Adipocyte (in vitro differentiated cells): ENCODE measurements at regions not wholly inside any gene's neighbourhood (a gene's known extent, or its start where the extent isn't known, plus 50 kb on each side); places are given as distances from the start of the nearest gene placed in this dataset.

Experiments used
- DNase-seq: peaks from one replicate; pipeline ENCODE4 v3.0.0-alpha.2; 2015; ENCODE audit warnings: low read depth
- H3K27me3 ChIP-seq: replicated peaks from 2 replicates; pipeline ENCODE4 v1.7.0; 2013; ENCODE audit warnings: mild to moderate bottlenecking, low read length, moderate library complexity; ENCODE audit not compliant: control insufficient read depth, insufficient read depth
- H3K36me3 ChIP-seq: 2 replicates; pipeline ENCODE4 v1.7.0; 2013; ENCODE audit warnings: low read length, mild to moderate bottlenecking, moderate library complexity; ENCODE audit not compliant: control insufficient read depth, insufficient read depth, severe bottlenecking
- H3K4me1 ChIP-seq: 2 replicates; pipeline ENCODE4 v1.7.0; 2013; ENCODE audit warnings: mild to moderate bottlenecking, low read length, moderate library complexity; ENCODE audit not compliant: control insufficient read depth, insufficient read depth
- H3K4me3 ChIP-seq: 2 replicates; pipeline ENCODE4 v1.7.0; 2013; ENCODE audit warnings: mild to moderate bottlenecking, low read length, moderate library complexity
- H3K9ac ChIP-seq: 2 replicates; pipeline ENCODE4 v1.7.0; 2013; ENCODE audit warnings: mild to moderate bottlenecking, low read length, moderate library complexity
- H3K9me3 ChIP-seq: 2 replicates; pipeline ENCODE4 v1.7.0; 2013; ENCODE audit warnings: mild to moderate bottlenecking, low read length, moderate library complexity; ENCODE audit not compliant: control insufficient read depth

DNA sequence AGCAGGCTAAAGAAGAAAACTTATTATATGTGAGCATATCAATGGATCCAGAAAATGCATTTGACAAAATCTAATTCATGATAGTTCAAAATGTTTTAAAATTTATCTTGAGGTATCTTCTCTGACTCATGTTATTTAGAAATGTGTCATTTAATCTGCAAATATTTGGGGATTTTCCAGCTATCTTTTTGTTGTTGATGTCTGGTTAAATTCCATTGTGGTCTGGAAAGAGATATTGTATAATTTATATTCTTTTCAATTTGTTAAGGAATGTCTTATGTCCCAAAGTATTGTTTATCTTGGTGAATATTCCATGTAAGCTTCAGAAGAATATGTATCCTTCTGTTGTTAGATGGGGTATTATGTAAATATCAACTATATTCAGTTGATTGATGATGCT, 942.5 kb downstream of the KCNMA1 start:
- peak; percentile 24 for DNase-seq
- Histone ChIP-seq H3K9me3 (peaks cover 11% of the 10 kb centered on the region), H3K9ac (no peak overlapping the region), H3K4me1 (peaks cover 9% of the 10 kb centered on the region), H3K27me3 (no peaks in the 10 kb centered on the region), H3K4me3 (no peak overlapping the region), H3K36me3 (no peaks in the 10 kb centered on the region)

DNA sequence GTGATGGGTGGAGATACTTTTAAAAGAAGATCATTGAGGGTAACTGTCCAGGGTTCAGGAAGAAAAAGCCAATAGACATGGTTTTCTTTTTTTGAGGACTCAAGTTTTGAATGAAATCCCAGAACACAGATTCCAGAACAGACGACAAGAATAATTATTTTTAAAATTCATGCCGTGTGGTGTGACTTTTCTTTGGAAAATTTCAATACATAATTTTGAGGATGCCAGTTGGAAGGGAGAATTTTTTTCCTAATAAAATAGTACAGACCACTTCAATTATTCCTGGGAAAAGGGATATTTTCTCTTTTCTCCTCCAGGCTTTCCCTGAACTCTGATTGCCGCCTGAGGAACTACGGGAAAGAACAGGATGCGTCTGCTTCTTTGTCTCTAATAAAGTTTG, 951.4 kb downstream of the KCNMA1 start:
- DNase-seq: no peak
- H3K9me3 ChIP-seq: peaks cover 6% of the 10 kb centered on the region

DNA sequence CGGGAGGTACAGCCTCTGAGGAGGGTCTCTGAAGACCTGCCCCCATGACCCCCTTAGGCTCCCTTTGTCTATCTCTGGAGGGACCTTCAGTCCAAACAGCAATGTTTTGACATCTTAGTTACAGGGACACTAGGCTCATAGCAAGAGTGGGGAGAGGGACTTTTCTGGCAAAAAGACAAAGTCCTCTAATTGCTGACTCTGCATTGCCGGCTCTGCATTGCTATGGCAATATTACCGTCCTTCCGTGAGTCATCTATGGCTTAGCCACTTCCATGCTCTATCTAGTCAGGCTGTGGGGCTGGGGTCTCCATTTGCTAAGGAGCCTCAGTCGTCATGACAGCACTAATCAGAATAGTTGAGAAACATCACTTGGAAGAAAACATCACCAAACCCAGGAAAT, 952.6 kb downstream of the KCNMA1 start:
- no peak for DNase-seq
- no peaks in the 10 kb centered on the region for H3K36me3 ChIP-seq

More for the DNA sequence above, 951.4 kb downstream of the KCNMA1 start:
- H3K27me3 ChIP-seq: peaks cover 11% of the 10 kb centered on the region
- H3K4me1 ChIP-seq: no peaks in the 10 kb centered on the region
- H3K36me3 ChIP-seq: no peaks in the 10 kb centered on the region
- no peak overlapping the region for H3K4me3 ChIP-seq
- H3K9ac ChIP-seq: no peak overlapping the region

DNA sequence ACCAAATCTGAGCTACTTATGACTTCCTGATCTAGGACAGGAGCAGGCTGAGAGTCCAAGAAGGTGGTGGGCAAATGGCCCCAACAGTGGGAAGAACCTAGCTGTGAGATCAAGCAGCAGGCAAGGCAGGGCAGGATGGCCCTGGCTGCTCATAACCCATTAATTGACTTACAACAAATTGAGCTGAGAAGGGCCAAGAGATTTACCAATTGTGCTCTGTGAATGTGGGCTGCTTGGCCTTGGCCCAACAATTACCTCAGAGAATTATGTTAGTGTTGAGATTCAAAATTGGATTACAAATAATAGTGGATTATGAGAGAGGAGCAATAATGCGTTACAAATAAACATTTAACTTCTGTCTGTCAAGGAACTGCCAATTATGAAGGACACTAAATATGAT, 956.5 kb downstream of the KCNMA1 start:
- H3K27me3 ChIP-seq: peaks cover 7% of the 10 kb centered on the region
- no peaks in the 10 kb centered on the region for H3K9me3 ChIP-seq
- H3K4me3 ChIP-seq: no peak overlapping the region
- peaks cover 10% of the 10 kb centered on the region for H3K4me1 ChIP-seq
- DNase-seq: no peak
- no peak overlapping the region for H3K9ac ChIP-seq
- H3K36me3 ChIP-seq: no peaks in the 10 kb centered on the region

More for the DNA sequence above, 952.6 kb downstream of the KCNMA1 start:
- H3K27me3 ChIP-seq: peaks cover 17% of the 10 kb centered on the region
- H3K9ac ChIP-seq: no peak overlapping the region
- no peak overlapping the region for H3K4me3 ChIP-seq
- peaks cover 4% of the 10 kb centered on the region for H3K9me3 ChIP-seq
- H3K4me1 ChIP-seq: no peaks in the 10 kb centered on the region

DNA sequence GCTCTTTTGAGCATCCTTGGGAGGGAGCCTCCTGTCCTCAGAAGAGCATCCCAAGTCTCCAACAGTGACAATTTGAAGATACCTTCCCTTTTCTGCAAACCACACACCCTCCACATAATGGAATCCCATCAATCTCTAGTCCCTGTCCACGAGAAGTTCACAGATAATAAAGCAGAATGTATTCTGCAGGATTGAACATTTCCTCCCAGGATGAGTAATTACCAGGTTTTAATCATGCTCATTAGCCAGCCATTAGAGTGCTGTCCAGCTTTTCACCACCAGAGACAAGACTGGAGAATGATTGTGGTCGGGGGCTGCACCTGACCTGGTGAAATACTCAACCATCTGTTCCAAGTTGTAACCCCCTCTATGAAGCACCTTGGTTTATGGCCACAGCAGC, 958.6 kb downstream of the KCNMA1 start:
- no peak overlapping the region for H3K4me3 ChIP-seq
- no peaks in the 10 kb centered on the region for H3K9me3 ChIP-seq
- peaks cover 7% of the 10 kb centered on the region for H3K27me3 ChIP-seq

DNA sequence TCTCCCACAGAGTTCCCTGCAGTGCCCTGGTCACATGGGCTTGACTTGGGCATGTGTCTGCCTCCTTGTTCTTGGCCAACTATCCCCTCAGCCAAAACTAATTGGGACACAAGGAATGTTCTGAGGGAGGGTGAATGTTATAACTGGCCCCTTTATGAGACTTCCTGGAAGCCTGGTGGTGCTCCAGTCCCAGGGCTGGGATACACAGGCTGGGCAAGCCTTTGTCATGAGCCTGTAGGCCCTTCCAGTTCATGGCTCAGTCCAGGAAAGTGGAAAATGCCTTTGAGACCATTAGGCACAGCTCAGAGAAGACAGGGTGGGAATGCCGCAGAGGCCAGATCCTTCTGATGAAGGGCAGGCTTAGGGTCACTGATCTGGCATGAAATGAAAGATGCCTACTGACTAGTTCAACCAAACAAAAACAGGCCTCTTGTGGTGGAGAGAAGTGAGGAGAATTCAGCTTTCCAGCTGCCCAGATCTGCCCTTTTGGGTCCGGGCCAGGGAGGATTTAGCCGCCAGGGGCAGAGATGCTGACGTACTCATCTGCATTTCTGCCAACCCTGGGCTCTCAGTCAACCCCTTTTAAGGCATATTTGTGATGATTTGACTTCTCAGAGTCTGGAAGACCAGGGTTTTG, 961.5 kb downstream of the KCNMA1 start:
- Histone ChIP-seq H3K36me3 (no peaks in the 10 kb centered on the region), H3K9me3 (no peaks in the 10 kb centered on the region), H3K9ac (peak overlapping the region; percentile 35), H3K4me3 (no peak overlapping the region), H3K27me3 (peaks cover 7% of the 10 kb centered on the region), H3K4me1 (peaks cover 27% of the 10 kb centered on the region)
- peak; percentile 83 for DNase-seq

More for the DNA sequence above, 958.6 kb downstream of the KCNMA1 start:
- Histone ChIP-seq H3K36me3 (no peaks in the 10 kb centered on the region), H3K9ac (no peak overlapping the region), H3K4me1 (peaks cover 27% of the 10 kb centered on the region)
- no peak for DNase-seq

DNA sequence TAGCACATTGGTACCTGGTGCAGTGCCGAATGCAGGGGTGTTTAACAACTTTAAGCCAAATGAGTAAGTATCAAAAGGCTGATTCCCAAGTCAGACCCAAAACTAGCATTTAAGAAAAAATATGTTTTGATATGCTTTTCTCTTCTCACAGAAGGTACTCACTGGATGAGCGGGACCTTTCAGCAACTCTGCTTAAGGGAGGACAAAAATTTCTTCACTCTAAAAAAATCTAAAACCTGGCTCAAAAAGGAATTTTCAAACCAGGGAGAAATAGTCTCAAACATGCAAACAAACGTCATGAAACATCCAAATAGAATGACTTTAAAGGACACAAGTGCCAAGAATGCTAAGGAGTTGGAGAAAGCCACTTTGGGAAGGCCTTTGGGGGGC, 962.1 kb downstream of the KCNMA1 start:
- no peaks in the 10 kb centered on the region for H3K36me3 ChIP-seq
- no peak overlapping the region for H3K4me3 ChIP-seq
- peak overlapping the region; percentile 43 for H3K9ac ChIP-seq
- H3K4me1 ChIP-seq: peaks cover 27% of the 10 kb centered on the region
- peak; percentile 55 for DNase-seq
- peaks cover 6% of the 10 kb centered on the region for H3K27me3 ChIP-seq
- H3K9me3 ChIP-seq: no peaks in the 10 kb centered on the region

DNA sequence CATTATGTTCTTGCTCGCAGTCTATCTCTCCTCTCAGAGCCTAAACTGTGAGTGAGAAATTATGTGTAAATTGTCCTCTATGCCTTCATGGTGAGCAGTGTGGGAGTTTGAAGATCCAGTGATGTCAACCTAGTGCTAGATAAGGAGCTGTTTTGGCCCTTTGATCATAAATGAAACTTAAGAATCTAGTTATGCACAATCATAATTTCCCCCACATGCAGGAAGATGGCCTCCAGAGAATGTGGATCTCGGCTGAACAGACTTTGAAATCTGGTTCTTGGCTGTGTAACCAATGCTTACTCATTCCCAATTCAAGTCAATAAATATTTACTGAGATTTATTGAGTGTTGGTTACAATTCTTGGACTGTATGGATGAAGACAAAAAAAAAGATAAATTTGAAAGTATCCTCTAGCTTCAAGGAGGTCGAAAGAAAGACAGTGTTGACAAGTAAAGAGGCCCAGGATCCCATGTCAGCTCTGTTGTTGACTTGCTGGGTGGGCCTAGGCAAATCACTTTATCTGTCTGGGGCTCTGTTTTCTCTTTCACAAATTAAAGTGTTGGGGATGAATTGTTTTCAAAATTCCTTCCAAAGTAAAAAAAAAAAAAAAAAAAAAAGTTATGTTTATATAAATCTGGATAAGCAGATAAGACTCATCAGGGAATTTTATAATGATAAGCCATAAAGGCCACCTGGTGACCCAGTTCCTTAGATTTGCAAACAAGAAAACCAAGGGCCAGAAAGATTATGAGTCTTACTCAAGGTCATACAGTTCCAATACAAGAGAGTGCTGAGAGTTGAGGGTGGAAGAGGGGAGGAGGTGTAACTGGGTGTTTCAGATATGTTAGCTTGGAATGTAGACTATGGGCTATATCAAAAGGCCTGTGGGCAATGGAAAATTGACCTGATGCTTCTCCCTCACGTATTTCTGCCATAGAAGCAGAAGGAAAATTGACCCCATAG, 969.9 kb downstream of the KCNMA1 start:
- Histone ChIP-seq H3K4me1 (peaks cover 7% of the 10 kb centered on the region), H3K4me3 (no peak overlapping the region), H3K36me3 (no peaks in the 10 kb centered on the region), H3K9ac (no peak overlapping the region), H3K27me3 (no peaks in the 10 kb centered on the region), H3K9me3 (peaks cover 5% of the 10 kb centered on the region)
- DNase-seq: no peak

DNA sequence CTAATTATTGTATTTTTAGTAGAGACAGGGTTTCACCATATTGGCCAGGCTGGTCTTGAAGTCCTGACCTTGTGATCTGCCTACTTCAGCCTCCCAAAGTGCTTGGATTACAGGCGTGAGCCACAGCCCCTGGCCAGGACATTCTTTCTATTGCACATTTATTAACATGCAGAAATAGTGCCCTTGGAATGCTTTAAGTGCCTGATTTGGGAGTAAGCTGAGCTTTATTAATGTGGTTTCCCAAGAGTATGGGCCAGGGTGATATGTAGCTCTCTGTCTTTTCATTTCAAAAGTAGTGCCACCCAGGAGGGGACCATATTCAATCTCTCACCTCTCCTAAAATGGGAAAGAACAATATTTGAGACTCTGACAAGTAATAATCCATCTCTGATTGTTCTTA, 970.7 kb downstream of the KCNMA1 start:
- DNase-seq: no peak
- H3K9ac ChIP-seq: no peak overlapping the region

DNA sequence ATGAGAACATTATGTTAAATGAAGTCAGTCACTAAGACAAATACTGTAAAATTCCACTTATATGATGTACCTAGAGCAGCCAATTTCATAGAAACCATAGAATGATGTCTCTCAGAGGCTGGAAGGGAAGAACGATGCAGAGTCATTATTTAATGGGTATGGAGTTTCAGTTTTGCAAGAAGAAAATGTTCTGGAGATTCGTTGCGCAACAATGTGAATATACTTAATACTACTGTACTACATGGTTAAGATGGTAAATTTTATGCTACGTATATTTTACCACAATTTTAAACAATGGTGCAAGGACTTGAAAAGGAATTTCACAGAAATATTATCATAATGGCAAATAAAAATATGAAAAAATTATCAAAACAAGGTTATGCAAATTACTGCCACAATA, 972.6 kb downstream of the KCNMA1 start:
- H3K9me3 ChIP-seq: peaks cover 9% of the 10 kb centered on the region
- no peak overlapping the region for H3K9ac ChIP-seq

More for the DNA sequence above, 970.7 kb downstream of the KCNMA1 start:
- H3K36me3 ChIP-seq: no peaks in the 10 kb centered on the region
- no peak overlapping the region for H3K4me3 ChIP-seq
- peaks cover 8% of the 10 kb centered on the region for H3K9me3 ChIP-seq
- H3K4me1 ChIP-seq: peaks cover 7% of the 10 kb centered on the region
- H3K27me3 ChIP-seq: no peaks in the 10 kb centered on the region

DNA sequence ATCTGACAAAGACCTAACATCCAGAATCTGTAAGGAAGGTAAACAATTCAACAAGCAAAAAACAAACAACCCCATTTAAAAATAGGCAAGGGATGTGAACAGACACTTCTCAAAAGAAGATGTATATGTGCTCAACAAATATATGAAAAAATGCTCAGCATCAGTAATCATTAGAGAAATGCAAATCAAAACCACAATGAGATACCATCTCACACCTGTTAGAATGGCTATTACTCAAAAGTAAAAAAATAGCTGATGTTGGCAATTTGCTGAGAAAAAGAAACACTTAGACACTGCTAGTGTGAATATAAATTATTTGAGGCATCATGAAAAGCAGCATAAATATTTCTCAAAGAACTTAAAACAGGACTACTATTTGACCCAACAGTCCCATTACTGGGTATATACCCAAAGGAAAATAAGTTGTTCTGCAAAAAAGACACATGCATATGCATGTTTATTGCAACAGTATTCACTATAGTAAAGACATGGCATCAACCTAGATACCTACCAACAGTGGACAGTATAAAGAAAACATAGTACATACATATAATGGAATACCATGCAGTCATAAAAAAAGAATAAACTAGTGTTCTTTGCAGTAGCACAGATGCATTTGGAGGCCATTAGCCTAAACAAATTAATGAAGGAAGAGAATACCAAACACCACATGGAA, 980.1 kb downstream of the KCNMA1 start:
- Histone ChIP-seq H3K27me3 (no peaks in the 10 kb centered on the region), H3K36me3 (no peaks in the 10 kb centered on the region), H3K4me1 (no peaks in the 10 kb centered on the region), H3K9me3 (peaks cover 4% of the 10 kb centered on the region), H3K9ac (no peak overlapping the region), H3K4me3 (no peak overlapping the region)
- no peak for DNase-seq

More for the DNA sequence above, 972.6 kb downstream of the KCNMA1 start:
- DNase-seq: peak; percentile 23
- H3K4me3 ChIP-seq: no peak overlapping the region
- H3K4me1 ChIP-seq: peaks cover 7% of the 10 kb centered on the region
- H3K27me3 ChIP-seq: no peaks in the 10 kb centered on the region
- H3K36me3 ChIP-seq: no peaks in the 10 kb centered on the region
